Mesenchymal stem cell (in vitro differentiated cells and primary cell): ENCODE measurements at regions not wholly inside any gene's neighbourhood (a gene's known extent, or its start where the extent isn't known, plus 50 kb on each side); places are given as distances from the start of the nearest gene placed in this dataset.

Source experiments
- DNase-seq: peaks from one replicate; pipeline ENCODE4 v3.0.0-alpha.2; 2013
- H2AFZ ChIP-seq: one replicate; pipeline ENCODE4 v1.6.1; 2013; ENCODE audit warnings: low read depth, mild to moderate bottlenecking, control low read depth, inconsistent platforms, low read length, moderate library complexity
- H2AK5ac ChIP-seq: 2 replicates; pipeline ENCODE4 v1.6.1; 2013; ENCODE audit warnings: low read length, moderate library complexity, mild to moderate bottlenecking, inconsistent platforms; ENCODE audit not compliant: severe bottlenecking
- H2BK120ac ChIP-seq: one replicate; pipeline ENCODE4 v1.6.1; 2013; ENCODE audit warnings: low read depth, mild to moderate bottlenecking, inconsistent platforms, low read length, moderate library complexity
- H2BK12ac ChIP-seq, 2 experiments: one replicate each; pipeline ENCODE4 v1.6.1; 2013; ENCODE audit warnings: inconsistent platforms in 2 of 2, low read length in 2 of 2, mild to moderate bottlenecking in 2 of 2, moderate library complexity in 2 of 2, control low read depth in 1 of 2
- H2BK15ac ChIP-seq: one replicate; pipeline ENCODE4 v1.6.1; 2013; ENCODE audit warnings: mild to moderate bottlenecking, low read depth, inconsistent platforms; ENCODE audit not compliant: poor library complexity, severe bottlenecking
- H2BK5ac ChIP-seq: 2 replicates; pipeline ENCODE4 v1.6.1; 2013; ENCODE audit warnings: low read depth, mild to moderate bottlenecking, low read length, control low read depth, inconsistent platforms; ENCODE audit not compliant: poor library complexity, severe bottlenecking
- H3K14ac ChIP-seq, 2 experiments: one replicate each; pipeline ENCODE4 v1.6.1; 2013; ENCODE audit warnings: inconsistent platforms in 2 of 2, low read length in 2 of 2, control low read depth in 1 of 2, mild to moderate bottlenecking in 1 of 2, moderate library complexity in 1 of 2
- H3K18ac ChIP-seq, 2 experiments: one replicate each; pipeline ENCODE4 v1.6.1; 2013; ENCODE audit warnings: inconsistent platforms in 2 of 2, low read length in 2 of 2, control low read depth in 1 of 2, low read depth in 1 of 2, mild to moderate bottlenecking in 1 of 2
- H3K23ac ChIP-seq, 2 experiments: one replicate each; pipeline ENCODE4 v1.6.1; 2013; ENCODE audit warnings: inconsistent platforms in 2 of 2, low read length in 2 of 2, mild to moderate bottlenecking in 2 of 2, moderate library complexity in 2 of 2, control low read depth in 1 of 2
- H3K27ac ChIP-seq: 2 replicates; pipeline ENCODE4 v1.5.1; 2013; ENCODE audit warnings: mild to moderate bottlenecking, moderate library complexity, low read length, control low read depth, inconsistent platforms; ENCODE audit not compliant: poor library complexity, severe bottlenecking
- H3K27me3 ChIP-seq, 2 experiments: 2 replicates each; pipeline versions ENCODE4 v1.6.1 to v1.7.0; 2013; ENCODE audit warnings: low read length in 2 of 2, mild to moderate bottlenecking in 2 of 2, moderate library complexity in 2 of 2, control low read depth in 1 of 2, inconsistent platforms in 1 of 2; ENCODE audit not compliant: control insufficient read depth in 1 of 2, insufficient read depth in 1 of 2
- H3K36me3 ChIP-seq, 2 experiments: 2 replicates each; pipeline versions ENCODE4 v1.6.1 to v1.7.0; 2013; ENCODE audit warnings: low read length in 2 of 2, control low read depth in 1 of 2, inconsistent platforms in 1 of 2, low read depth in 1 of 2, mild to moderate bottlenecking in 1 of 2; ENCODE audit not compliant: insufficient read depth in 2 of 2, control insufficient read depth in 1 of 2
- H3K4ac ChIP-seq, 2 experiments: one replicate each; pipeline ENCODE4 v1.6.1; 2013; ENCODE audit warnings: inconsistent platforms in 2 of 2, low read length in 2 of 2, mild to moderate bottlenecking in 2 of 2, moderate library complexity in 2 of 2, control low read depth in 1 of 2, low read depth in 1 of 2
- H3K4me1 ChIP-seq: 2 replicates; pipeline ENCODE4 v1.6.1; 2013; ENCODE audit warnings: low read depth, low read length, control low read depth; ENCODE audit not compliant: control insufficient read depth, insufficient read depth
- H3K4me2 ChIP-seq: 2 replicates; pipeline ENCODE4 v1.6.1; 2013; ENCODE audit warnings: low read length, mild to moderate bottlenecking, inconsistent platforms; ENCODE audit not compliant: poor library complexity, severe bottlenecking
- H3K4me3 ChIP-seq, 2 experiments: 2 replicates each; pipeline versions ENCODE4 v1.5.1 to v1.7.0; 2013; ENCODE audit warnings: low read length in 2 of 2, mild to moderate bottlenecking in 2 of 2, control low read depth in 1 of 2, low read depth in 1 of 2; ENCODE audit not compliant: insufficient read depth in 1 of 2
- H3K79me1 ChIP-seq: replicated peaks from 2 replicates; pipeline ENCODE4 v1.6.1; 2013; ENCODE audit warnings: mild to moderate bottlenecking, control low read depth, low read length, inconsistent platforms; ENCODE audit not compliant: poor library complexity, severe bottlenecking
- H3K9ac ChIP-seq: 2 replicates; pipeline ENCODE4 v1.7.0; 2013; ENCODE audit warnings: mild to moderate bottlenecking, low read length, moderate library complexity
- H3K9me3 ChIP-seq: 2 replicates; pipeline ENCODE4 v1.7.0; 2013; ENCODE audit warnings: mild to moderate bottlenecking, low read length; ENCODE audit not compliant: control insufficient read depth
- H4K8ac ChIP-seq: one replicate; pipeline ENCODE4 v1.6.1; 2013; ENCODE audit warnings: inconsistent platforms, mild to moderate bottlenecking, low read length, moderate library complexity
- H4K91ac ChIP-seq: one replicate; pipeline ENCODE4 v1.6.1; 2013; ENCODE audit warnings: mild to moderate bottlenecking, low read length, inconsistent platforms
- WGBS: methylation state at CpG from one replicate; pipeline ENCODE4 v1.1.7; 2013; ENCODE audit warnings: mixed read lengths; 5-methylcytosine and 5-hydroxymethylcytosine counted together

GRCh38 chr2:215529271-215529670, 93.4 kb upstream of the FN1 start:
- Histone ChIP-seq H3K4me3 (no peak overlapping the region), H3K4me2 (no peak overlapping the region), H4K8ac (peak overlapping the region; percentile 74), H3K23ac (no peak overlapping the region), H3K4me1 (no peaks in the 10 kb centered on the region), H3K18ac (peak overlapping the region; percentile 58 to 74), H3K79me1 (no peaks in the 10 kb centered on the region), H2BK12ac (peak overlapping the region; percentile 41 to 69), H3K9ac (peak overlapping the region; percentile 83), H3K9me3 (no peaks in the 10 kb centered on the region), H3K4ac (peak overlapping the region; percentile 49 to 56), H3K27ac (peak overlapping the region; percentile 68), H2AFZ (no peak overlapping the region), H3K27me3 (no peaks in the 10 kb centered on the region), H3K36me3 (no peaks in the 10 kb centered on the region), H2BK5ac (no peak overlapping the region), H2AK5ac (peak overlapping the region; percentile 81), H2BK15ac (no peak overlapping the region), H2BK120ac (peak overlapping the region; percentile 93), H3K14ac (peak overlapping the region in 1 of 2 experiments; percentile 12), H4K91ac (peak overlapping the region; percentile 81)
- peak; percentile 69 for DNase-seq
- 79% methylated on average over 3 of the region's 5 CpGs for WGBS

- peak overlapping the region; percentile 83 for H3K9ac ChIP-seq
- H2AK5ac ChIP-seq, result no peak overlapping the region
- H3K4me2 ChIP-seq, result no peak overlapping the region
- no peak overlapping the region for H3K18ac ChIP-seq
- no peaks in the 10 kb centered on the region for H3K27me3 ChIP-seq
- H2BK12ac ChIP-seq, result no peak overlapping the region
- H4K8ac ChIP-seq, result no peak overlapping the region
- H3K79me1 ChIP-seq, result no peaks in the 10 kb centered on the region
- H2BK15ac ChIP-seq, result no peak overlapping the region
- H4K91ac ChIP-seq, result no peak overlapping the region
- H3K36me3 ChIP-seq, result no peaks in the 10 kb centered on the region
- no peaks in the 10 kb centered on the region for H3K4me1 ChIP-seq
- 0% methylated on average over 1 of the region's 2 CpGs for WGBS
- no peak overlapping the region for H2BK5ac ChIP-seq
- H3K27ac ChIP-seq, result peak overlapping the region; percentile 68
- no peak overlapping the region for H3K4ac ChIP-seq
- H3K23ac ChIP-seq, result no peak overlapping the region
- no peak overlapping the region for H3K14ac ChIP-seq
- no peak overlapping the region for H2BK120ac ChIP-seq
- DNase-seq, result peak; percentile 93
- H3K4me3 ChIP-seq, result no peak overlapping the region
- no peaks in the 10 kb centered on the region for H3K9me3 ChIP-seq
- no peak overlapping the region for H2AFZ ChIP-seq
These were observed 92.7 kb upstream of the FN1 start for GRCh38 chr2:215528555-215528954.

GRCh38 chr2:215527736-215528135, 91.9 kb upstream of the FN1 start:
- H3K36me3 ChIP-seq, result no peaks in the 10 kb centered on the region
- H4K91ac ChIP-seq, result no peak overlapping the region
- H2BK5ac ChIP-seq, result peak overlapping the region; percentile 68
- H3K4me3 ChIP-seq, result no peak overlapping the region
- H3K23ac ChIP-seq, result no peak overlapping the region
- no peak overlapping the region for H4K8ac ChIP-seq
- no peak overlapping the region for H2AFZ ChIP-seq
- peak overlapping the region; percentile 100 for H2AK5ac ChIP-seq
- no peak overlapping the region for H2BK12ac ChIP-seq
- H3K27me3 ChIP-seq, result no peaks in the 10 kb centered on the region
- H3K27ac ChIP-seq, result peak overlapping the region; percentile 83
- H3K4ac ChIP-seq, result no peak overlapping the region
- H2BK120ac ChIP-seq, result peak overlapping the region; percentile 52
- H3K79me1 ChIP-seq, result no peaks in the 10 kb centered on the region
- H3K9ac ChIP-seq, result peak overlapping the region; percentile 83
- H3K4me1 ChIP-seq, result no peaks in the 10 kb centered on the region
- H3K14ac ChIP-seq, result no peak overlapping the region
- no peak overlapping the region for H2BK15ac ChIP-seq
- H3K18ac ChIP-seq, result peak overlapping the region; percentile 79 to 85
- no peak overlapping the region for H3K4me2 ChIP-seq
- WGBS, result 60% methylated on average over 1 of the region's 1 CpG
- peak; percentile 19 for DNase-seq
- H3K9me3 ChIP-seq, result no peaks in the 10 kb centered on the region

DNA sequence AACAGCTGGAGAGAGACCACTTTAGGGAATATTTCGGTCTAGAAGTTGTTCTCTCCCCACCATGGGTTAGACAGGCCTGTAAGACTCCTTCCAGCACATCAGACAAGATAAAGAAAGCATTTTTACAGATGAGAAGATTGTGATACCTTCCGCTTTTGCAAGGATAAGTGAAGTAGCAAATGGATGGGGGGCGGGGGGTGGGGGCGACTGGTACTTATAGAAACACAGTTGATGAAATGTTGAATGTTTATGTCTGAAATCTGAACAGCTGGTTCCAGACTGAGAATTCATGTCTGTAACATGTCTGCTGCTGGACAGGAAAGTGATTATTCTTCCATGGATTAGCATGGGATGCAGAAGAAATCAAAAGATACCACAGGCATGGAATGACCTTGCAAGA, 90.5 kb upstream of the FN1 start:
- H3K9ac ChIP-seq, result no peak overlapping the region
- peak overlapping the region; percentile 84 for H4K91ac ChIP-seq
- H3K23ac ChIP-seq, result no peak overlapping the region
- peak overlapping the region; percentile 46 to 79 for H2BK12ac ChIP-seq
- H3K9me3 ChIP-seq, result no peaks in the 10 kb centered on the region
- H2AK5ac ChIP-seq, result peak overlapping the region; percentile 76
- H2BK15ac ChIP-seq, result peak overlapping the region; percentile 65
- H3K4me3 ChIP-seq, result no peak overlapping the region
- peak overlapping the region; percentile 54 for H2AFZ ChIP-seq
- no peak overlapping the region for H3K14ac ChIP-seq
- H2BK5ac ChIP-seq, result peak overlapping the region; percentile 53
- H3K27ac ChIP-seq, result no peak overlapping the region
- WGBS, result 81% methylated on average over 4 of the region's 4 CpGs
- no peaks in the 10 kb centered on the region for H3K27me3 ChIP-seq
- no peaks in the 10 kb centered on the region for H3K36me3 ChIP-seq
- H3K4me2 ChIP-seq, result no peak overlapping the region
- peak overlapping the region; percentile 22 for H4K8ac ChIP-seq
- no peaks in the 10 kb centered on the region for H3K4me1 ChIP-seq
- peak overlapping the region; percentile 40 to 59 for H3K4ac ChIP-seq
- no peaks in the 10 kb centered on the region for H3K79me1 ChIP-seq
- peak overlapping the region; percentile 46 to 90 for H3K18ac ChIP-seq
- H2BK120ac ChIP-seq, result no peak overlapping the region
- peak; percentile 13 for DNase-seq
